ENCODE measurements at regions not wholly inside any gene's neighbourhood (a gene's known extent, or its start where the extent isn't known, plus 50 kb on each side); places are given as distances from the start of the nearest gene placed in this dataset.

DNA sequence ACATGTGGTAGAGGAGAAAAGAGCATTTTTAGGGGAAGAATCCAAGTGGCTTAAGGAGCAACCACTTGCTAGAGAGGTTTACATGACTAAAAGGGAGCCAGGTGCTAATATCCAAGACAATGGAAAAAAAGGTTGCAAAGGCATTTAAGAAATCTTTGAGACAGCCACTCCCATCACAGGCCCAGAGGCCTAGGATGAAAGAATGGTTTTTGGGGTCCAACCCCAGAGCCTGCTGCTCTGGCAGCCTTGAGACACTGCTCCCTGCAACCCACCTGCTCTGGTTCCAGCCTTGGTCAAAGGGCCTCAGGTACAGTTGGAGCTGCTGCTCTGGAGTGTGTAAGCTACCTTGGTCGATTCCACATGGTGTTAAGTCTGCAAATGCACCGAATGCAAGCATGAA lies 84.1 kb upstream of the FREM3 start:
- TF ChIP-seq, protein P1, sequence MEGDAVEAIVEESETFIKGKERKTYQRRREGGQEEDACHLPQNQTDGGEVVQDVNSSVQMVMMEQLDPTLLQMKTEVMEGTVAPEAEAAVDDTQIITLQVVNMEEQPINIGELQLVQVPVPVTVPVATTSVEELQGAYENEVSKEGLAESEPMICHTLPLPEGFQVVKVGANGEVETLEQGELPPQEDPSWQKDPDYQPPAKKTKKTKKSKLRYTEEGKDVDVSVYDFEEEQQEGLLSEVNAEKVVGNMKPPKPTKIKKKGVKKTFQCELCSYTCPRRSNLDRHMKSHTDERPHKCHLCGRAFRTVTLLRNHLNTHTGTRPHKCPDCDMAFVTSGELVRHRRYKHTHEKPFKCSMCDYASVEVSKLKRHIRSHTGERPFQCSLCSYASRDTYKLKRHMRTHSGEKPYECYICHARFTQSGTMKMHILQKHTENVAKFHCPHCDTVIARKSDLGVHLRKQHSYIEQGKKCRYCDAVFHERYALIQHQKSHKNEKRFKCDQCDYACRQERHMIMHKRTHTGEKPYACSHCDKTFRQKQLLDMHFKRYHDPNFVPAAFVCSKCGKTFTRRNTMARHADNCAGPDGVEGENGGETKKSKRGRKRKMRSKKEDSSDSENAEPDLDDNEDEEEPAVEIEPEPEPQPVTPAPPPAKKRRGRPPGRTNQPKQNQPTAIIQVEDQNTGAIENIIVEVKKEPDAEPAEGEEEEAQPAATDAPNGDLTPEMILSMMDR (IDR thresholded peaks at IDR 0.05): no peak
- TF ChIP-seq POLR2A (IDR thresholded peaks at IDR 0.05): no peak

All from tibial nerve (tissue), 3 donors.